ENCODE measurements at regions not wholly inside any gene's neighbourhood (a gene's known extent, or its start where the extent isn't known, plus 50 kb on each side); places are given as distances from the start of the nearest gene placed in this dataset.

- DNase-seq (ENCODE audit: low read depth in 2 of 2), result no peak
Measured at GRCh38 chr18:2412996-2413751, 158.1 kb downstream of the METTL4 start.

DNA sequence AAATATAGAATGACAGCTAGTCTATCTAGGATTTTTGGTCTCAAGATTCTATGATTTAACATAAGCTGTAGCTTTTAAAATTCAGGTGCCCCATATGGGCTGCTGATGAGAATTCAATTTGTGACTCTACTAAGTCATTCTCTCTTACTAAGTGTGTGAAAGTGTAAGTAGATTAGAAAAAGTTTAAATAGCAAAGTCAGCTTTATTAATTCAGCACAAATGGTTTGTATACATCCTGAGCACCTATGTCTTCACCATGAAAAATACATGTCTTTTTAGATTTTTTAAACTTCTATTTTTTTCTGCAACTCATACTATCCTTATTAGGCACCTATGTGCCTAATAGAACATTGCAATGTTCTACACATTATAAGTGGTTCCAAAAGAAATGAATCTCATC lies 157.1 kb downstream of the METTL4 start:
- DNase-seq (ENCODE audit: low read depth in 2 of 2), result no peak

- no peak for DNase-seq (ENCODE audit: low read depth in 2 of 2)
Measured at GRCh38 chr18:2415656-2416055, 155.6 kb downstream of the METTL4 start.

- no peak for DNase-seq (ENCODE audit: low read depth in 2 of 2)
Measured at GRCh38 chr18:2417861-2418610, 153.3 kb downstream of the METTL4 start.

DNA sequence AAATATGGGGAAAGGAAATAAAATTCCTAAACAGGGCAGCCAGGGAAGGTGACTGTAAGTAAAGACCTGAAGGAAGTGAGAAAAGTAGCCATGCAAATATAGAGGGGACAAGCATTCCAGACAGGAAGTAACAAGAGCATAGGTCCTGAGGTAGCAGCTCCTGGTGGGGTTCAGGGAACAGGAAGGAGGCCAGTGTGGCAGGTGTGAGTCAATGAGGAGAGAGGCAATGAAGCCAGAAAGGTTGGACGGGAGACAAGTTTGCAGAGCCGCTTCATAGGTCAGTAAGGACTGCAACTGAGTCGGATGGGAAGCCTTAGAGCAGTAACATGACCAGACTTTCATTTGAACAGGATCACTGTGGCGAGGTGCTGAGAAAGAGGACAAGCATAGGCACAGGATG lies 150.9 kb downstream of the METTL4 start:
- DNase-seq (ENCODE audit: low read depth in 2 of 2), result no peak

- no peak for DNase-seq (ENCODE audit: low read depth in 2 of 2)
Measured at GRCh38 chr18:2423761-2424160, 147.5 kb downstream of the METTL4 start.

- no peak for DNase-seq (ENCODE audit: low read depth in 2 of 2)
Measured at GRCh38 chr18:2424420-2424819, 146.9 kb downstream of the METTL4 start.

DNA sequence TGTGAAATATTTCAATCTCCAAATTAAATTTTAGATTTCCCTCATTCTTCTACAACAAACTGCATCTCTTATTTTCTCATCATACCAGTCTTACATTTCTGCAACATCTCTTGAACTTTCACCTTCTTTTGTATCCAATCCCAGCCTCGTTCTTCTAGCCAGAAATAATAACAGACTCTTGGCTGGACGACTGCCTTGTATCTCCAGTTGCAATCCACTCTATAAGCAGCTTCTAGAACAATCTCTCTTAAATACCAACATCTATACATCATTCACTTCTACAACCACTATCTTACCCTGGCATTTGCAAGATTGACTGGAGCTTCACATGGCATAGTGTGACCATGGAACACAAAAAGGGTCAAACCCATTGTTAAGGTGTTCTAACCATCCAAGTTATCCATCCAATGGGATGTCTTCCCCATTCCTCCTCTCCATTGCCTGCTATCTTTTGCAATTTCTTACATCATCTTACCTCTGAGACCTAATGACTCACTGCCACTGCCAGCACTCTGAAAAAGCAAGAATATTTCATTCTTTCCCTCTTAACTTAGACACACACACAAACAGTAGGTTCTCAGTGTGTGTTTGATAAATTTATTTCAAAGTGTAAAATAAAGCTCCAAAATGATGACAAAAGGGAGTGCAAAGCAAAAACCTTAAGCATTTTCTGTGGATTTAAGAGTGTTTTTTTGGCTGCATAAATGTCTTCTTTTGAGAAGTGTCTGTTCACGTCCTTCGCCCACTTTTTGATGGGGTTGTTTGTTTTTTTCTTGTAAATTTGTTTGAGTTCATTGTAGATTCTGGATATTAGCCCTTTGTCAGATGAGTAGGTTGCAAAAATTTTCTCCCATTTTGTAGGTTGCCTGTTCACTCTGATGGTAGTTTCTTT lies 145.6 kb downstream of the METTL4 start:
- no peak for DNase-seq (ENCODE audit: low read depth in 2 of 2)

DNA sequence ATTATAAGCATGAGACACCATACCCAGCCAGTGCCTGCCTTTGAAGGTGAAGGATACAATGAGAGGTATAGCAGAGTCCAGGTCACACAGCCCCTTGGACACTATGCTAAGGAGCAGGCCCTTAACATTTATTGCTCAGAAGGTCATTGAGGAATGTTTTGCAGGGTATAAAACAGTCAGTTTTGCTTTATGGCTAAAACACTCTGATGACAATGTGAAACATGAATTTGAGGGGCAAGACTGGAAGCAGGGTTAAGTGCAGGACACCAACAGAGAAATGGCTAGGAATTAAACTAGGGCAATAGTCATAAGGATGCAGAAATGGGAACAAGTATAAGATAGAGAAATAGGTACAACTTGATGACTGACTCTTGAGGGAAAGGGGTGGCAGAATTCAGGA lies 141.1 kb downstream of the METTL4 start:
- no peak for DNase-seq (ENCODE audit: low read depth in 2 of 2)

DNA sequence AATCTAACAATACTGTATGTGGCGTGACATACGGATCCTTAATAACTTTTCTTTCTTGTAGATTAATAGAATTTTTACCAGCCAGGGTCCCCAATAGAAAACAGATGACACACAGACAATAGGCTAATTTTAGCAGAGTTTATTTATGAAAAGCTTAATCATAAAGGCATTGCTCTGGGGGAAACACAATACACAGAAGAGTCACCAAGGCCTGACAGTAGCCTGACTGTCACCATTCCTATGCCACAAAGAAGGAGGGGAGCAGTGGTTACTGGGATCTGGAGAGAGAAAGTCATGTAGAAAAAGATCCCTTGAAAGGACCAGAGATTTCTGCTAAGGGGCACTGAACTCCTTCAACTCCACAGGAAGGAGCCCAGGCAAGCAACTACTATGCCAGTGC lies 139.5 kb downstream of the METTL4 start:
- no peak for DNase-seq (ENCODE audit: low read depth in 2 of 2)

GRCh38 chr18:2433366-2433765 lies 137.9 kb downstream of the METTL4 start:
- DNase-seq (ENCODE audit: low read depth in 2 of 2), result no peak

DNA sequence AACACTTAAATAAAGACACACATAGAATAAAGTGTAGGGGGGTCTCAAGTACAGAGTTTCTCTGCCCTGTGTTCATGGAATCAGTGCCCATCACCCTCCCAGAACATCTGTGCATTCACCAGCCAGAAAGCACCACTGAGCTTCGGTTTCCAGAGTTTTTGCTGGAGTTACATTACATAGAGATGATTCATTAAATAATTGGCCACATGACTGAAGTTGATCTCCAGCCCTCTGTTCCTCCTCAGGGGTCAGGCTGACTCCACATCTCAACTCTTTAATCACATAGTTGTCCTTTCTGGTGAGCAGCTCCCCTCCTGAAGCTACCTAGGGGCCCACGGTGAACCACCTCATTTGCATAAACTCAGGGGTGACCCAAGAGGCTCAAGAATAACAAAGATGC lies 129.8 kb downstream of the METTL4 start:
- DNase-seq (ENCODE audit: low read depth in 2 of 2), result no peak

GRCh38 chr18:2442006-2442405 lies 129.3 kb downstream of the METTL4 start:
- DNase-seq (ENCODE audit: low read depth in 2 of 2), result no peak

DNA sequence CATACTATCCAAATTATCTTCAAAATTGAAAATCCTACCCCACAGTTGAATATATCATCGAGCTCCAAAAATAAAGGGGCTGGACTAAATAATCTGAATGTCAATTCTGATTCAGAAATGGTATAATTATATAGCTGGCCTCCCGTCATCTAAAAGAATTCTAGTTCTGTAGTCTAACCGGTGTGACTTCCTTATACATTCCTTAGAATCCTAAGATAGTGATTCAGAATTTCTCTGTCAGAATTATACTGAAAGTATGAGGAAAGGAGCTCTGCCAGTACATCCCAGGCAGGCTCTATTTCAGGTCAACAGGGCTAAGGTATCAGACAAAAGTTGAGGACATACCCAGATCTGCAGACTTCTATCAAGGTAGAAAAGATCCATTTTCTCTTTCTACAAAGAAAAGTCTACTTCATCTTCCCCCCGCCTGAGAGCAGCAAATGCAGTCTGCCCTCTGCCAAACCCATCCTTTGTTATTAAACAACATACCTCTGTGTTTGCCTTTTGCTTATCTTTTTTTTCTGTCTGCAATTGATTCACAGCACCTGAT lies 128.5 kb downstream of the METTL4 start:
- DNase-seq (ENCODE audit: low read depth in 2 of 2), result no peak

GRCh38 chr18:2444201-2444875 lies 127.0 kb downstream of the METTL4 start:
- no peak for DNase-seq (ENCODE audit: low read depth in 2 of 2)

- DNase-seq (ENCODE audit: low read depth in 2 of 2), result no peak
Measured at GRCh38 chr18:2448565-2449151, 122.6 kb downstream of the METTL4 start.

GRCh38 chr18:2451556-2451955 lies 119.7 kb downstream of the METTL4 start:
- DNase-seq (ENCODE audit: low read depth in 2 of 2), result no peak

GRCh38 chr18:2459886-2460285 lies 111.4 kb downstream of the METTL4 start:
- no peak for DNase-seq (ENCODE audit: low read depth in 2 of 2)

GRCh38 chr18:2466978-2467377 lies 104.3 kb downstream of the METTL4 start:
- no peak for DNase-seq (ENCODE audit: low read depth in 2 of 2)

- DNase-seq (ENCODE audit: low read depth in 2 of 2), result no peak
Measured at GRCh38 chr18:2468051-2468450, 103.3 kb downstream of the METTL4 start.

DNA sequence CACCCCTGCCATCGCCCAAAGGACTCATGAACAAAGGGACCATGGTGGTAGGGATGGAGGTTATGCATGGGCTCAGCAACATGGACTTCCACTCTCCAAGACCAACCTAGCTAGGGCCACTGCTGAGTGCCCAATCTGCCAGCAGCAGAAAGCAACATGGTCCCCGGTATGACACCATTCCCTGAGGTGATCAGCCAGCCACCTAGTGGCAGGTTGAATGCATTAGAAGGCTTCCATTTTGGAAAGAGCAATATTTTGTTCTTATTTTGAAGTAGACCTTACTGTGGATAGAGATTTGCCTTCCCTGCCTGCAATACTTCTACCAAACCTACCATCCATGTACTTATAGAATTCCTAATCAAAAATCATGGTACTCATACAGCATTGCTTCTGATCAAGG lies 99.8 kb downstream of the METTL4 start:
- no peak for DNase-seq (ENCODE audit: low read depth in 2 of 2)

Measured in stimulated activated CD8-positive, alpha-beta memory T cell treated with anti-CD3 and anti-CD28 coated beads, Interleukin-7, amount 100 ng/mL, for 1 hour (primary cell).